Gastrocnemius medialis (tissue), 4 donors: ENCODE measurements at regions not wholly inside any gene's neighbourhood (a gene's known extent, or its start where the extent isn't known, plus 50 kb on each side); places are given as distances from the start of the nearest gene placed in this dataset.

ENCODE experiments used
- POLR2A ChIP-seq, 2 donors: fragments of 450-650 bp; IDR thresholded peaks; one replicate each; pipeline ENCODE4 v1.6.1; 2017; ENCODE audit warnings: antibody characterized with exemption in 2 of 2, mild to moderate bottlenecking in 2 of 2, moderate library complexity in 2 of 2
- TF ChIP-seq, protein P1 (sequence below), 5 experiments: fragments of 450-650 bp in 3 of 5; fragments of 200-600 bp in 2 of 5; sonication (generic) in 2 of 5; IDR thresholded peaks in 4 of 5; conservative IDR thresholded peaks in 1 of 5; 1 replicate in 4 of 5; 2 replicates in 1 of 5; pipeline ENCODE4 v1.5.1; 2016 to 2019; ENCODE audit warnings: antibody characterized with exemption in 5 of 5, mild to moderate bottlenecking in 3 of 5, moderate library complexity in 3 of 5

DNA sequence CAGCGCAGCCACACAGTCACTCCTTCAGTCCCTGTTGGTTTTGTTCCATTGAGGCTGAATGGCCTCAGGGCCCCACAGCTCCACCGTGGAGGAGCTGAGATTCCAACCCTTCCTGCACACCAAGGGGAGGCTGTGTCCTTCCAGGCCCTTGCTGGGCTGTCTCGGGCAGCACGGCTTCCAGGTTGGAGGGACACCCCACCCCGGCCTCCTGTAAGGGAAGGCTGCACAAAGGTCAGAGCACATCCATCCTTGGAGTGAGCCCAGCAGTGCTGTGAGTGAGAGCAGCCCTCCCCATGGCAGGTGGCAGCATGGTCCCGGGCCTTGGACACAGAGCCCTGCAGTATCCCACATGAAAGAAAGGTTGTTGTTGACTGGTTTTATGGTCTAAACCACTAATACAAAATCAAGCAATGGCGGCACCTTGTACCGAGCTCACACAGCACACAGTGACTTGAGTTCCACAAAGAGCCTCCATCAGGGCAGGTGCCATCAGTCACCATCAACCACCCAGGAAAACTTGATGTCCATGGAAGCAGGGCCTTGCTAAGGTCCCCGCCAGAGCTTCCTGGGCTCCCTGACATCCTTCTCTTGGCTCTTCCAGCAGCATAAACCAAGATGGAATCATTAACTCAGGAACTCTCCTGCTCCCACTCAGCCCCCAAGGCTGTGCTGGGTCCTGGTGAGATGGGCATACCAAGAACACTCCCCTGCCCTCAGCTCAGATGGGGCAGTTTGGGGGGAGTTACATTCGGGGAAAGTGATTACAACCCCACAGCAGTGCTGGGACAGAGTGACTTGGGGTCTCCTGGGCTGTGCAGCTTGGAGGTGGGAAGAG lies 1500.4 kb downstream of the TBC1D22A start:
- no peak for TF ChIP-seq POLR2A (IDR thresholded peaks at IDR 0.05)
- TF ChIP-seq, protein P1, sequence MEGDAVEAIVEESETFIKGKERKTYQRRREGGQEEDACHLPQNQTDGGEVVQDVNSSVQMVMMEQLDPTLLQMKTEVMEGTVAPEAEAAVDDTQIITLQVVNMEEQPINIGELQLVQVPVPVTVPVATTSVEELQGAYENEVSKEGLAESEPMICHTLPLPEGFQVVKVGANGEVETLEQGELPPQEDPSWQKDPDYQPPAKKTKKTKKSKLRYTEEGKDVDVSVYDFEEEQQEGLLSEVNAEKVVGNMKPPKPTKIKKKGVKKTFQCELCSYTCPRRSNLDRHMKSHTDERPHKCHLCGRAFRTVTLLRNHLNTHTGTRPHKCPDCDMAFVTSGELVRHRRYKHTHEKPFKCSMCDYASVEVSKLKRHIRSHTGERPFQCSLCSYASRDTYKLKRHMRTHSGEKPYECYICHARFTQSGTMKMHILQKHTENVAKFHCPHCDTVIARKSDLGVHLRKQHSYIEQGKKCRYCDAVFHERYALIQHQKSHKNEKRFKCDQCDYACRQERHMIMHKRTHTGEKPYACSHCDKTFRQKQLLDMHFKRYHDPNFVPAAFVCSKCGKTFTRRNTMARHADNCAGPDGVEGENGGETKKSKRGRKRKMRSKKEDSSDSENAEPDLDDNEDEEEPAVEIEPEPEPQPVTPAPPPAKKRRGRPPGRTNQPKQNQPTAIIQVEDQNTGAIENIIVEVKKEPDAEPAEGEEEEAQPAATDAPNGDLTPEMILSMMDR (IDR thresholded peaks at IDR 0.05 in 4 of 5, conservative IDR thresholded peaks at IDR 0.05 in 1 of 5), result no peak
